Lower lobe of right lung (tissue), 2 donors: ENCODE measurements at regions not wholly inside any gene's neighbourhood (a gene's known extent, or its start where the extent isn't known, plus 50 kb on each side); places are given as distances from the start of the nearest gene placed in this dataset.
"Not testable (repeated sequence)": the region's sequence is repeated elsewhere in the genome, so short reads cannot be mapped to it uniquely, and the experiment has no call there.

Experiments
- ATAC-seq, 2 donors: fragments of 200-7000 bp; cut with Tn5 transposase; one replicate each; pipeline ENCODE4 v1.9.1; 2020 to 2022; ENCODE audit warnings: mild to moderate bottlenecking in 2 of 2, moderate library complexity in 2 of 2
- DNase-seq: peaks from one replicate; pipeline ENCODE4 v3.0.0-alpha.2; 2020
- H3K27ac ChIP-seq: fragments of 200-600 bp; one replicate; pipeline ENCODE4 v1.8.0; 2022
- H3K27me3 ChIP-seq: fragments of 200-600 bp; one replicate; pipeline ENCODE4 v1.8.0; 2022; ENCODE audit warnings: low read depth
- H3K36me3 ChIP-seq: fragments of 200-600 bp; one replicate; pipeline ENCODE4 v1.8.0; 2022; ENCODE audit warnings: mild to moderate bottlenecking
- H3K4me1 ChIP-seq: fragments of 200-600 bp; one replicate; pipeline ENCODE4 v1.8.0; 2022
- H3K4me3 ChIP-seq: fragments of 200-600 bp; one replicate; pipeline ENCODE4 v1.8.0; 2022; ENCODE audit warnings: mild to moderate bottlenecking
- H3K9me3 ChIP-seq: fragments of 200-600 bp; one replicate; pipeline ENCODE4 v1.8.0; 2022
- intact Hi-C: fragments of 100-400 bp; cut with DNase I; formaldehyde crosslinking; loops from one replicate; pipeline ENCODE4 v1.11.0; 2022
- TF ChIP-seq, protein P1 (sequence below): fragments of 200-600 bp; IDR thresholded peaks from one replicate; pipeline ENCODE4 v1.8.0; 2022; ENCODE audit warnings: antibody characterized with exemption, mild to moderate bottlenecking
- donor health status: DM: no; HTN: yes; CAD: no; lungs with severe emphysema.

DNA sequence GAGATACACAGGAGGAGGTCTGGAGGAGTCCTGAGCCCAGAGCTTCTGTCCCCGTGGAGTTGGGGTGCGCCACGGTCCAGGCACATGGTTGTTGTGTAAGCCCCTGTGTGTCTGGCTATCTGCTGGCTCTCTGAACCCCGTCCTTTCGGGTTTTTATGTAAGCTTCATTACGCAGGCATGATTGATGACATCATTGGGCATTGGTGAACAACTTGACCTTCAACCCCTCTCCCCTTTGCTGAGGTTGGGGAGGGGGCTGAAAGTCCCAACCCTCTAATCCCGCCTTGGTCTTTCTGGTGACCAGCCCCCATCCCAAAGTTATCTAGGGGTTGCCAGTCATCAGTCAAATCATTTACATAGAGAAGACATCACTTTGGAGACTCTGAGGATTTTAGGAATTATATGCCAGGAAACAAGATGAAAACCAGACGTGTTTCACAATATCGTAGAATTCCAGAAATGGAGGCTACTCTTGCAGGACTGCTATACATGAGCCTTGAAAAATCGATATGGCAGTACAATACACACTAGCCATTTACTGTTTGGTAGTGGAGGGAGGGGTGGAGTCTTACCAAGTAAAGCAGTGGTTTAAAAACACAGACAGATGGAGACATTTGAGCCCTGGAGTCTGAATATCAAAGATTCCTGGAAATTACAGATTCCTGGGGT is 69.8 kb upstream of the SCAF4 start:
- Histone ChIP-seq H3K27ac (no peak overlapping the region), H3K27me3 (peaks cover 13% of the 10 kb centered on the region), H3K4me1 (peaks cover 5% of the 10 kb centered on the region), H3K4me3 (no peak overlapping the region), H3K36me3 (no peaks in the 10 kb centered on the region), H3K9me3 (no peaks in the 10 kb centered on the region)
- DNase-seq (no peak), ATAC-seq (no peak)
- intact Hi-C loops = no loop called here
- TF ChIP-seq, protein P1, sequence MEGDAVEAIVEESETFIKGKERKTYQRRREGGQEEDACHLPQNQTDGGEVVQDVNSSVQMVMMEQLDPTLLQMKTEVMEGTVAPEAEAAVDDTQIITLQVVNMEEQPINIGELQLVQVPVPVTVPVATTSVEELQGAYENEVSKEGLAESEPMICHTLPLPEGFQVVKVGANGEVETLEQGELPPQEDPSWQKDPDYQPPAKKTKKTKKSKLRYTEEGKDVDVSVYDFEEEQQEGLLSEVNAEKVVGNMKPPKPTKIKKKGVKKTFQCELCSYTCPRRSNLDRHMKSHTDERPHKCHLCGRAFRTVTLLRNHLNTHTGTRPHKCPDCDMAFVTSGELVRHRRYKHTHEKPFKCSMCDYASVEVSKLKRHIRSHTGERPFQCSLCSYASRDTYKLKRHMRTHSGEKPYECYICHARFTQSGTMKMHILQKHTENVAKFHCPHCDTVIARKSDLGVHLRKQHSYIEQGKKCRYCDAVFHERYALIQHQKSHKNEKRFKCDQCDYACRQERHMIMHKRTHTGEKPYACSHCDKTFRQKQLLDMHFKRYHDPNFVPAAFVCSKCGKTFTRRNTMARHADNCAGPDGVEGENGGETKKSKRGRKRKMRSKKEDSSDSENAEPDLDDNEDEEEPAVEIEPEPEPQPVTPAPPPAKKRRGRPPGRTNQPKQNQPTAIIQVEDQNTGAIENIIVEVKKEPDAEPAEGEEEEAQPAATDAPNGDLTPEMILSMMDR = no peak

DNA sequence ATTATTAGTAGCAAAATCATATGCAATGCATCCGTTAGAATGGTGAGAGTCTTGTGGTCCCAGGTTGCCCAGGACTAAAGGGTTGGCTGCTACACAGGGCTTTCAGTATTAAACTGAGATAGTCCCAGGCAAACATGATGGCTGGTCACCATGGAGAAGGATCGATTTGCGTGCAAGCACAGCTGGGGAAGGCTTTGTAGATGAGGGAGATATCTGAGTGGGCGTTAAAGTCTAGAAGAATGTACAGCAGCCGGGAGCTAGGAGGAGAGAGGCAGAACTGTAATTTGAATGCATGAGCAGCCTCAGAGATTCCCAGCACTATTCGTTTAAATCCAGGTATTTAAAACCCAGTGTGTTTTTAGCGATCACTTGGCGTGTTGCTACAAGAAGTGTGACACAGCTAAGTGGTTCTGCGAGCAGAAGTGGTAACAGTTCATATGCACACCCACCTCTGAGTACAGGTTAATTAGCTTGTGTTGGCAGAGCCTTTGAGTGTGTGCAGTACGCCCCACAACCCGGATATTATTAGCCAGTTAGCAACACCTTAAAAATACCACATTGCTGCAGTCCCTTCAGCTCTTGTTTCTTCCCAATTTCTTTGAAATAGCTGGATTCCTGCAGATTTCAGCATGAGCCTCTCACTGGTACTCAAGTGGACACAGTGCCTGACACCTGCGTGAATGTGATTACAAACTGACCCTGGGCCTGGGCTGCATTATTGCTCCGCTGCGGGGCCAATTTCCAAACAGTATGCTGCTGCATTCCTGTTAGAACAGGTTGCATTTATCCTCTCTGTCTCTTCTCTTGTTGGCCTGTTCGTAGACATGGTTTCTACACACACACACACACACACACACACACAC is 67.2 kb upstream of the SCAF4 start:
- ATAC-seq (peak; percentile 36 to 58), DNase-seq (no peak)
- intact Hi-C loops = no loop called here
- H3K27ac ChIP-seq = no peak overlapping the region
- peaks cover 5% of the 10 kb centered on the region for H3K4me1 ChIP-seq
- no peaks in the 10 kb centered on the region for H3K9me3 ChIP-seq
- TF ChIP-seq, protein P1 = no peak
- H3K36me3 ChIP-seq = no peaks in the 10 kb centered on the region
- no peak overlapping the region for H3K4me3 ChIP-seq
- H3K27me3 ChIP-seq = peaks cover 13% of the 10 kb centered on the region

- Histone ChIP-seq H3K27me3 (no peaks in the 10 kb centered on the region), H3K27ac (no peak overlapping the region), H3K4me3 (no peak overlapping the region), H3K9me3 (no peaks in the 10 kb centered on the region), H3K4me1 (peaks cover 5% of the 10 kb centered on the region), H3K36me3 (no peaks in the 10 kb centered on the region)
- DNase-seq (no peak), ATAC-seq (no peak)
- intact Hi-C loops = no loop called here
- TF ChIP-seq, protein P1 = no peak
Measured at GRCh38 chr21:31795992-31796391, 64.1 kb upstream of the SCAF4 start.

- DNase-seq, H3K36me3 ChIP-seq, ATAC-seq, H3K9me3 ChIP-seq, H3K4me1 ChIP-seq, intact Hi-C loops, H3K4me3 ChIP-seq, H3K27me3 ChIP-seq, H3K27ac ChIP-seq: not testable (repeated sequence)
Measured at GRCh38 chr21:31790420-31790819, 58.5 kb upstream of the SCAF4 start.

DNA sequence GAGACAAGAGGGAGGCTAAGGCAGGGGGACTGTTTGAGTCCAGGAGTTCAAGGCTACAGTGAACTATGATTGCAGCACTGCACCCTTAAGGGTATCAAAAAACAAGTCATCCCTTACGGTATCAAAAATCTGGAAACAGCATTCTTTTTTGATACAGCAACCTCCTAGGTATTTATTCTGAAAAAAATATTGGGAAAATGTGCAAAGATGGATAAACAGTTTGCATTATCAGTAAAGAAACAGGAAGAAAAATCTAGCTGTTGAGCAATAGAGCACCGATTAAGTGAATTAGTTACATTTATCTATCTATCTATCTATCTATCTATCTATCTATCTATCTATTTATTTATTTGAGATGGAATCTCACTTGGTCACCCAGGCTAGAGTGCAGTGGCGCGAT is 56.7 kb upstream of the SCAF4 start:
- DNase-seq (no peak), ATAC-seq (no peak)
- Histone ChIP-seq H3K36me3 (no peaks in the 10 kb centered on the region), H3K27ac (no peak overlapping the region), H3K4me1 (no peaks in the 10 kb centered on the region), H3K9me3 (no peaks in the 10 kb centered on the region), H3K27me3 (no peaks in the 10 kb centered on the region), H3K4me3 (no peak overlapping the region)
- TF ChIP-seq, protein P1 = no peak
- intact Hi-C loops = no loop called here

GRCh38 chr21:31787691-31788090 is 55.8 kb upstream of the SCAF4 start:
- H3K36me3 ChIP-seq, H3K27me3 ChIP-seq, H3K4me1 ChIP-seq, intact Hi-C loops, H3K9me3 ChIP-seq, H3K27ac ChIP-seq, H3K4me3 ChIP-seq: not testable (repeated sequence)
- DNase-seq (peak; percentile 55), ATAC-seq (peak in 1 of 2 donors; percentile 42)
